ENCODE measurements at regions not wholly inside any gene's neighbourhood (a gene's known extent, or its start where the extent isn't known, plus 50 kb on each side); places are given as distances from the start of the nearest gene placed in this dataset.

DNA sequence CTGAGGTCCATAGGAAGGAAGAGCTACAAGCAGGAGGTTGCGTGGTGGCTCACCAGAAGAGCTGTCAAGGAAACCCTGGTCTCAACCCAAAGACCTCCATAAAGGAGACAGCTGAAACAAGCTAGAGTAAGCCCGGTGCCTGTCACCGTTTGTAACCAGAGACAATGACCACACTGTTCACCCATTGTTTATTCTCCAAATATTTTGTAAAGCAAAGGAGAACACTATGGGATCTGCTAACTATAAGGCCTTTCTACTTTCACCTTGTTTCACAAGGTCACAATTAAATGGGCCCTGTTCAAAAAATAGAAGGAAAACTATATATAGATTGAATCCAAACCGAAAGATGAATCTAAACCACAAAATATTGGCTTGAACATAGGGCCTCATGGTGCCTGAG, 128.9 kb upstream of the TPRG1 start:
- H3K4me3 ChIP-seq (ENCODE audit: low read depth, low read length) = no peak overlapping the region
- H3K36me3 ChIP-seq (replicated peaks) = no peaks in the 10 kb centered on the region
- TF ChIP-seq, protein P1, sequence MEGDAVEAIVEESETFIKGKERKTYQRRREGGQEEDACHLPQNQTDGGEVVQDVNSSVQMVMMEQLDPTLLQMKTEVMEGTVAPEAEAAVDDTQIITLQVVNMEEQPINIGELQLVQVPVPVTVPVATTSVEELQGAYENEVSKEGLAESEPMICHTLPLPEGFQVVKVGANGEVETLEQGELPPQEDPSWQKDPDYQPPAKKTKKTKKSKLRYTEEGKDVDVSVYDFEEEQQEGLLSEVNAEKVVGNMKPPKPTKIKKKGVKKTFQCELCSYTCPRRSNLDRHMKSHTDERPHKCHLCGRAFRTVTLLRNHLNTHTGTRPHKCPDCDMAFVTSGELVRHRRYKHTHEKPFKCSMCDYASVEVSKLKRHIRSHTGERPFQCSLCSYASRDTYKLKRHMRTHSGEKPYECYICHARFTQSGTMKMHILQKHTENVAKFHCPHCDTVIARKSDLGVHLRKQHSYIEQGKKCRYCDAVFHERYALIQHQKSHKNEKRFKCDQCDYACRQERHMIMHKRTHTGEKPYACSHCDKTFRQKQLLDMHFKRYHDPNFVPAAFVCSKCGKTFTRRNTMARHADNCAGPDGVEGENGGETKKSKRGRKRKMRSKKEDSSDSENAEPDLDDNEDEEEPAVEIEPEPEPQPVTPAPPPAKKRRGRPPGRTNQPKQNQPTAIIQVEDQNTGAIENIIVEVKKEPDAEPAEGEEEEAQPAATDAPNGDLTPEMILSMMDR (IDR thresholded peaks at IDR 0.05; ENCODE audit: low read depth, low read length, missing control alignments) = no peak
- no peak overlapping the region for H3K27ac ChIP-seq
- in situ Hi-C loops (cut with HindIII; ENCODE audit: low pct_ligation_motif_present, low sequenced_read_pairs) = no loop called here
- no peak for DNase-seq
- no peaks in the 10 kb centered on the region for H3K27me3 ChIP-seq (replicated peaks)

DNA sequence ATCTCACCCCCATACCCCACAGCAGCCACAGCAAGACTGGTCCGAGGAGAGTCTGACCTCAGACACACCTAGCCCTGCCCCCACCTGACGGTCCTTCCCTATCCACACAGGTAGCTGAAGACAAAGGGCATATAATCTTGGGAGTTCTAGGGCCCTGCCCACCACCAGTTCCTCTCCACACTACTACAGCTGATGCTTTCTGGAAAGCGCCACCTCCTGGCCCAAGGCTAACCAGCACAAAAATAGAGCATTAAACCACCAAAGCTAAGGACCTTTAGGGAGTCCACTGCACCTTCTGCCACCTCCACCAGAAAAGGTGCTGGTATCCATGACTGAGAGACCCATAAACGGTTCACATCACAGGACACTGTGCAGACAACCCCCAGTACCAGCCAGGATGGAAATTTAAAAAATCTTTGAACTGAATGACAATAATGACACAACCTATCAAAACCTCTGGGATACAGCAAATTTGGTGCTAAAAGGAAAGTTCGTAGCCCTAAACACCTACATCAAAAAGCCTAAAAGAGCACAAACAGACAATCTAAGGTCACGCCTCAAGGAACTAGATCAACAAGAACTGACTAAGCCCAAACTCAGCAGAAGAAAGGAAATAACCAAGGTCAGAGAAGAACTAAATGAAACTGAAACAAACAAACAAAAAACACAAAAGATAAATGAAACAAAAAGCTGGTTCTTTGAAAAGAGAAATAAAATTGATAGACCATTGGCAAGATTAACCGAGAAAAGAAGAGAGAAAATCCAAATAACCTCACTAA, 122.1 kb upstream of the TPRG1 start:
- TF ChIP-seq, protein P1 (IDR thresholded peaks at IDR 0.05; ENCODE audit: low read depth, low read length, missing control alignments) = peak; percentile 42
- DNase-seq = no peak
- H3K27ac ChIP-seq = no peak overlapping the region

DNA sequence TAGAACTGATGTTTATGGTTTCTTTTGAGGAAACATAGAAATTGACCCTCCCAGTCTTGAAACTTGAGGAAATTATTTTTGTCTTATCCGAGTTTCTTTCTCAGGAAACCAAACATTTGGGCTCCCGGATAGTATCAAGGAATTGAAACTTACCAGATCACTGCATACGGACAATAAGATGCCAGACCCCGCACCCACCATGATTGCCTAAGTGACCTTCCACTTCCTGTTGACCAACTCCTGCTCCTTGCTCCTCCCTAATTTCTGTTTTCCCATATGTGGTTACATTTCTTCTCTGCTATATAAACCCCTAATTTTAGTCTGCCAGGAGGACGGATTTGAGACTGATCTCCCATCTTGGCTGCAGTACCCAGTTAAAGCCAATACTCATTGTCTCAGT, 118.4 kb upstream of the TPRG1 start:
- Histone ChIP-seq H3K27me3 (replicated peaks) (no peaks in the 10 kb centered on the region), H3K4me3 (ENCODE audit: low read depth, low read length) (no peak overlapping the region), H3K36me3 (replicated peaks) (no peaks in the 10 kb centered on the region), H3K27ac (no peak overlapping the region)
- TF ChIP-seq, protein P1 (IDR thresholded peaks at IDR 0.05; ENCODE audit: low read depth, low read length, missing control alignments) = no peak
- no peak for DNase-seq
- in situ Hi-C loops (cut with HindIII; ENCODE audit: low pct_ligation_motif_present, low sequenced_read_pairs) = no loop called here

More for the DNA sequence above, 122.1 kb upstream of the TPRG1 start:
- Histone ChIP-seq H3K36me3 (replicated peaks) (no peaks in the 10 kb centered on the region), H3K4me3 (ENCODE audit: low read depth, low read length) (no peak overlapping the region), H3K27me3 (replicated peaks) (no peaks in the 10 kb centered on the region)
- in situ Hi-C loops (cut with HindIII; ENCODE audit: low pct_ligation_motif_present, low sequenced_read_pairs) = no loop called here

DNA sequence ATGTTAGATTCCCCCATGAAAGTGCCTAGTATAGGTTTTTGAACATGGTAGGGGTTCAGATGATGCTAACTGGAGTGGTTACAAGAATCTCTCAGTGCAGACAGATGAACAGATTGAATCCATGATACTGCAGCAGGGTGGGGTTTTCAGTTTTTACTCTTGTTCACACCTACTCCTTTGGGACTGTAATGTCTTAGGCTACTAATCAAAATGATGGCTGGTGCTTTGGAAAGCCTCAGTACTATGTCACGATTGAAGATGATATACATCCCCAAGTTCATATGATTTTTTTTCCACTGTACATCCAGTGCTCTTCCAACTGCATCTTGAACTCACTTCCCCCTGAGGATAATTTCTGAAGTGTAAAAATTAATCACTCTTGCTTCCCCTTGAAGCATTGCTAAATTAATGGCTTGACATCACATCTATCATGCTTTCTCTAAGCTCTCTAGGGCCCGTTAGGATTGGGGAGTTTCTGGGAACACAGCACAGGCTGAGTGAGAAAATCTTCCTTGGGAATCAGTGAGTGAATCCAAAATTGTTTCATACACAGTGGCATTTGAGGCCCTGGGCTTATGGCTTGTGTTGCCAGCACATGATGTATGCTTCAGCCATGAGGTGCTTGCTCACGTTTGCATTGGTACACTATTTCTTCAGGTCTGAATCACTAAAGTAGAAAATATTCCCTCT, 115.0 kb upstream of the TPRG1 start:
- Histone ChIP-seq H3K4me3 (ENCODE audit: low read depth, low read length) (no peak overlapping the region), H3K27ac (no peak overlapping the region), H3K36me3 (replicated peaks) (no peaks in the 10 kb centered on the region), H3K27me3 (replicated peaks) (no peaks in the 10 kb centered on the region)
- TF ChIP-seq, protein P1 (IDR thresholded peaks at IDR 0.05; ENCODE audit: low read depth, low read length, missing control alignments) = no peak
- in situ Hi-C loops (cut with HindIII; ENCODE audit: low pct_ligation_motif_present, low sequenced_read_pairs) = no loop called here
- DNase-seq = no peak

DNA sequence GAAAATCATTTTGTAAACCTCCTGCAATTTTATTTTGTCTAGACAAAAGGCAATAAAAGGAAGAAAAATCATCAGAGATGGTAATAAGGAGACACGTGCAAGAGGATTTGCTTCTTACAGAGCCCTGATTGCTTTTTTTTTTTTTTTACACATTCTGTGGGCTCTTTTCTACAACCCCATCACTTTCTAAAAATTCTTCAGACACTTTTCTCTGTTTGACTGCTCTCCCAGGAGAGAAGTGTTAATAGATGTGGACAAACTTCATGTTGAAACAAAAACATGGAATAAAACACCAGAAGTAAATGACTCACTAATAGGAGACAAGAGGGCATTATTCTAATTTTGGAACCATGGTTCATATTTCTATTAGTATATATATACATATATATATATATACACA, 114.4 kb upstream of the TPRG1 start:
- DNase-seq = no peak
- no peaks in the 10 kb centered on the region for H3K27me3 ChIP-seq (replicated peaks)
- H3K27ac ChIP-seq = no peak overlapping the region
- H3K36me3 ChIP-seq (replicated peaks) = no peaks in the 10 kb centered on the region
- no peak overlapping the region for H3K4me3 ChIP-seq (ENCODE audit: low read depth, low read length)
- in situ Hi-C loops (cut with HindIII; ENCODE audit: low pct_ligation_motif_present, low sequenced_read_pairs) = no loop called here
- TF ChIP-seq, protein P1 (IDR thresholded peaks at IDR 0.05; ENCODE audit: low read depth, low read length, missing control alignments) = no peak

Measured in brain microvascular endothelial cell (primary cell).